ENCODE measurements at regions not wholly inside any gene's neighbourhood (a gene's known extent, or its start where the extent isn't known, plus 50 kb on each side); places are given as distances from the start of the nearest gene placed in this dataset.

DNA sequence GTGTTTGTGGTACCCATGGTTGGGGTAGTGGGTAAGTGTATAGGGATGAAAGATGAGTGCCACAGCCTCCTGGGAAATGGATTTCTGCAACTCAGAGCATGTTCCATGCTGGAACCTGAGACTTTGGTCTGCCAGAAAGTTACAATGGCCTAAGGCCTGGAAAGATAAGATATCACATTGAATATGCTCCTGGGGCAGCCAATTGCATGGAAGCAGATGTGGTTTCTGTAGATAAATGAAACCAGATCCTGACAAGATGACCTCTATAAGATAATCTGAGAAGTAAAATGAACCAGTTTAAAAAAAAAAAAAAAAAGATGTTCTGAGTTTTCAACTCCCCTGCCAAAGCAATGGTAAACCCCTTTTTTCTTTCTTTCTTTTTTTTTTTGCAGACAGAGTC, 91.4 kb upstream of the NCK2 start:
- H3K36me3 ChIP-seq (ENCODE audit: control insufficient read depth in 3 of 3, insufficient read depth in 3 of 3, low read length in 3 of 3), result no peaks in the 10 kb centered on the region
- no peak overlapping the region for H3K4me3 ChIP-seq (ENCODE audit: low read length in 3 of 3)
- peaks cover 0 to 2% (median 0%) of the 10 kb centered on the region in 3 donors for H3K9me3 ChIP-seq (ENCODE audit: control insufficient read depth in 3 of 3, low read length in 3 of 3)
- H3K4me1 ChIP-seq (ENCODE audit: control insufficient read depth in 3 of 3, insufficient read depth in 3 of 3, low read length in 3 of 3), result no peaks in the 10 kb centered on the region
- no peak overlapping the region for H3K9ac ChIP-seq (ENCODE audit: low read depth in 1 of 3, low read length in 3 of 3)
- H3K27ac ChIP-seq (ENCODE audit: low read depth, low read length), result no peak overlapping the region
- H3K27me3 ChIP-seq (ENCODE audit: control insufficient read depth in 3 of 3, insufficient read depth in 3 of 3, low read length in 3 of 3), result no peaks in the 10 kb centered on the region

DNA sequence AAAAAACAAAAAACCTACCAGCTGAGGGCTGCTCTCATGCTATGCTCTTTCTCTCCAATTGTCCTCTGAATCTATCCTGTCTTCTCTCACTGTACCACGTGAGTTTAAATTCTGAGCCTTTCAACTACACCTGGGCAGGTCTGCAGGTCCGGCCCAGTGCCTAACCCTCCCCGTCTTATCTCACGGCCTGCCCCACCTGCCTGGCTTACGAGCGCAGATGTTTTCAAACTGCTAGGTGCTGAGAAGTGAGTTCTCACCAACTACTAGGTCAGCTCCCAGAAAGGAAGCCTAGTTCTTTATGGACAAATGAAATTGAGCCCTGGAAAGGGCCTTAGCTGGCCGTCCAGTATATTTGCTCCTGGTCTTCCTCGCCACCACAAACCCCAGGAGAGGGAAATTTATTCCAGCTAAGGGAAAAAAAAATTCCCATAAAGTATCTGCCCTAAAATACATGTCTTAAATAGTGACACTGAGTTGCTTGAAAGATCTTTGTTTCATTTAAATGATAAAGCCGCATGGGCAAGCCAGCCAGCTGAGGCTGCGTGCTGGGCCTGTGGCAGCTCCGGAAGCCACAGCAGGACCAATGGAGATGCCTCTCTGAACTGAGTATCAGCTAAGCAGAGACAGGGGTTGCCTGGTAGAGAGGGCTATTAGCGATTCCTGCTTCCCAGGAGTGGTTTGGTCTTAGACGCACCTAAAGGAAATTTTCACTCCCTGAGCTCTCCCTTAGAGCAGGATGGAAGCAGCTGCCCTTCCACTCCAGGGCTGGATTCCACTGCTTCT, 92.5 kb upstream of the NCK2 start:
- H3K4me1 ChIP-seq (ENCODE audit: control insufficient read depth in 3 of 3, insufficient read depth in 3 of 3, low read length in 3 of 3), result no peaks in the 10 kb centered on the region
- no peaks in the 10 kb centered on the region for H3K27me3 ChIP-seq (ENCODE audit: control insufficient read depth in 3 of 3, insufficient read depth in 3 of 3, low read length in 3 of 3)
- H3K27ac ChIP-seq (ENCODE audit: low read depth, low read length), result no peak overlapping the region
- no peak overlapping the region for H3K4me3 ChIP-seq (ENCODE audit: low read length in 3 of 3)
- H3K36me3 ChIP-seq (ENCODE audit: control insufficient read depth in 3 of 3, insufficient read depth in 3 of 3, low read length in 3 of 3), result no peaks in the 10 kb centered on the region
- peaks cover 0 to 2% (median 0%) of the 10 kb centered on the region in 3 donors for H3K9me3 ChIP-seq (ENCODE audit: control insufficient read depth in 3 of 3, low read length in 3 of 3)
- no peak overlapping the region for H3K9ac ChIP-seq (ENCODE audit: low read depth in 1 of 3, low read length in 3 of 3)

GRCh38 chr2:105649534-105649933, 95.2 kb upstream of the NCK2 start:
- Histone ChIP-seq H3K27me3 (ENCODE audit: control insufficient read depth in 3 of 3, insufficient read depth in 3 of 3, low read length in 3 of 3) (peaks cover 0 to 3% (median 3%) of the 10 kb centered on the region in 3 donors), H3K36me3 (ENCODE audit: control insufficient read depth in 3 of 3, insufficient read depth in 3 of 3, low read length in 3 of 3) (no peaks in the 10 kb centered on the region)

DNA sequence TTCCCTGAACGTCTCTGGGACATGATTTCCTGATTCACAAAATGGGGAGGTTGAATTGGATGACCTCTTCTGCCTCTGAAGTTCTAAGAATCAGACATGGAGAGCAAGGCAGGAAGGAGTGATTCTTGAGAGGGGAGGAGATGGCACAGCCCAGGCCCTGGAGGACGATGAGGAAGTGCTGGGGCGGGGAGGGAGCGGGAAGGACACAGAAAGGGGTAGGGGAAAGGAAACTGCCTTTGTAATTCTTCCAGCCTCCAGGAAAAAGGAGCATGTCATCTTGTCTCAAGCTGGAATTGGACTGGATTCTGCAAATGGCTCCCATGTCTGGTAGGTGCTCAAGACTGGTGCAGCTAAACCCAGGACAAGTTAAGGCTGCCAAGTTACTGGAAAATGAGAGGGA, 97.0 kb upstream of the NCK2 start:
- H3K9ac ChIP-seq (ENCODE audit: low read depth in 1 of 3, low read length in 3 of 3), result no peak overlapping the region
- no peak overlapping the region for H3K4me3 ChIP-seq (ENCODE audit: low read length in 3 of 3)
- no peak overlapping the region for H3K27ac ChIP-seq (ENCODE audit: low read depth, low read length)
- H3K27me3 ChIP-seq (ENCODE audit: control insufficient read depth in 3 of 3, insufficient read depth in 3 of 3, low read length in 3 of 3), result peaks cover 0 to 11% (median 8%) of the 10 kb centered on the region in 3 donors
- H3K4me1 ChIP-seq (ENCODE audit: control insufficient read depth in 3 of 3, insufficient read depth in 3 of 3, low read length in 3 of 3), result peaks cover 0 to 6% (median 3%) of the 10 kb centered on the region in 3 donors
- H3K36me3 ChIP-seq (ENCODE audit: control insufficient read depth in 3 of 3, insufficient read depth in 3 of 3, low read length in 3 of 3), result no peaks in the 10 kb centered on the region
- H3K9me3 ChIP-seq (ENCODE audit: control insufficient read depth in 3 of 3, low read length in 3 of 3), result peaks cover 0 to 2% (median 0%) of the 10 kb centered on the region in 3 donors

More at GRCh38 chr2:105649534-105649933, 95.2 kb upstream of the NCK2 start:
- no peak overlapping the region for H3K9ac ChIP-seq (ENCODE audit: low read depth in 1 of 3, low read length in 3 of 3)
- no peak overlapping the region for H3K4me3 ChIP-seq (ENCODE audit: low read length in 3 of 3)
- H3K4me1 ChIP-seq (ENCODE audit: control insufficient read depth in 3 of 3, insufficient read depth in 3 of 3, low read length in 3 of 3), result peaks cover 0 to 2% (median 0%) of the 10 kb centered on the region in 3 donors
- peaks cover 0 to 2% (median 0%) of the 10 kb centered on the region in 3 donors for H3K9me3 ChIP-seq (ENCODE audit: control insufficient read depth in 3 of 3, low read length in 3 of 3)
- no peak overlapping the region for H3K27ac ChIP-seq (ENCODE audit: low read depth, low read length)

DNA sequence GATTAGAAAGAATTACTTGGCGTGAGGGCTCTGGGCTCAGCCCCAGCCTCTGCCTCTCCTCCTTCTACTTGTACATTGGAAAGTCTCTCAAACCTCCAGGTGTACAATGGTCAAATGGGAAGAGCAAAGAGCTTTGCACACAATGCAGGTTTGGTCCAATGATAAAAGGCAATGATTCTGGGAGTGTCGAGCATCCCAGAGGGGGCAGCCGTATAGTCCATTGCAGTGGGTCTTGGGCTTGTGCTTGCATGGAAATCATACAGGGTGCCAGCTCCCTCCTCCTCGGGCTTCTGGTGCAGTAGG, 98.0 kb upstream of the NCK2 start:
- Histone ChIP-seq H3K36me3 (ENCODE audit: control insufficient read depth in 3 of 3, insufficient read depth in 3 of 3, low read length in 3 of 3) (no peaks in the 10 kb centered on the region), H3K9ac (ENCODE audit: low read depth in 1 of 3, low read length in 3 of 3) (no peak overlapping the region), H3K27ac (ENCODE audit: low read depth, low read length) (no peak overlapping the region), H3K4me1 (ENCODE audit: control insufficient read depth in 3 of 3, insufficient read depth in 3 of 3, low read length in 3 of 3) (peaks cover 0 to 6% (median 3%) of the 10 kb centered on the region in 3 donors), H3K27me3 (ENCODE audit: control insufficient read depth in 3 of 3, insufficient read depth in 3 of 3, low read length in 3 of 3) (peaks cover 0 to 18% (median 8%) of the 10 kb centered on the region in 3 donors), H3K9me3 (ENCODE audit: control insufficient read depth in 3 of 3, low read length in 3 of 3) (peaks cover 0 to 2% (median 0%) of the 10 kb centered on the region in 3 donors), H3K4me3 (ENCODE audit: low read length in 3 of 3) (no peak overlapping the region)

DNA sequence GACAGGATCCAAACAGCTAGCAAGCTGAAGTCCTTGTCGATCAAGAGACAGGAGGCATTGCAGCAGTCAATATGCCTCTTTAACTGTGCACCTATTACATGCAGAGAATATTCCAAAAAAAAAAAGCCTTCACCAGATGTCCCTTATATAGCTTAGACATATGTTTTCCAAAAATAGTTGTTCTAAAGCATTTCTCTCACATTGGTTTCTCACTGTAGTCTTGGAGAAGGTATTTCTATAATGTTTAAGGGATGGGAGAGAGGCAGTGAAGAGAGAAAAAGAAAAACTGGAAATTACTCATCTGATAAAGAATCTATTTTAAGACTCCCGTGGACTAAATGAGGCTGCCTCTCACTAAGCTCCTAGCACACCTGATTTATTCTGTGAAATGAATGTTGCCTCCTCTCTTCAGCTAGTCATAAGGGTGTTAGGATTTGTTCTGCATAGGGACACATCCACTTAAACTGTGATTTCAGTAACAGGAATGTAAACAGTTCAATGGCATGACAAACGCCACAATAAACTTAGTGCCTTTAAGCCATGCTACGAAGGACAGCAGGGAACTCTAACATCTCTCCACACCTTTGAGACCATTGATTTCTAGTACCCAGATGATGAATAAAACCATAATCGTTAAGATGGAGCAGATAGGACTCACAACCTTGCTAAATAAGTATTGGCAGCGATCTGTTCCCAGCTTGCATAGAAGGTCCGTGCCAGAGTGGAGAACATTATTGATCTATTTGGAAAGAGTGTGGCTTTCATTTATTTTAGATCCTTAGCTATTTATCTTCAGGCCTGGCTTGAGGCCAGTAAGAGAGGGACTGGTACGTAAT, 98.6 kb upstream of the NCK2 start:
- Histone ChIP-seq H3K9ac (ENCODE audit: low read depth in 1 of 3, low read length in 3 of 3) (no peak overlapping the region), H3K27me3 (ENCODE audit: control insufficient read depth in 3 of 3, insufficient read depth in 3 of 3, low read length in 3 of 3) (peaks cover 0 to 21% (median 8%) of the 10 kb centered on the region in 3 donors), H3K4me1 (ENCODE audit: control insufficient read depth in 3 of 3, insufficient read depth in 3 of 3, low read length in 3 of 3) (peaks cover 0 to 6% (median 3%) of the 10 kb centered on the region in 3 donors), H3K27ac (ENCODE audit: low read depth, low read length) (no peak overlapping the region), H3K36me3 (ENCODE audit: control insufficient read depth in 3 of 3, insufficient read depth in 3 of 3, low read length in 3 of 3) (no peaks in the 10 kb centered on the region), H3K4me3 (ENCODE audit: low read length in 3 of 3) (no peak overlapping the region), H3K9me3 (ENCODE audit: control insufficient read depth in 3 of 3, low read length in 3 of 3) (peaks cover 0 to 2% (median 0%) of the 10 kb centered on the region in 3 donors)

GRCh38 chr2:105645031-105645937, 99.4 kb upstream of the NCK2 start:
- Histone ChIP-seq H3K4me3 (ENCODE audit: low read length in 3 of 3) (no peak overlapping the region), H3K27ac (ENCODE audit: low read depth, low read length) (no peak overlapping the region), H3K27me3 (ENCODE audit: control insufficient read depth in 3 of 3, insufficient read depth in 3 of 3, low read length in 3 of 3) (peaks cover 0 to 21% (median 8%) of the 10 kb centered on the region in 3 donors), H3K9me3 (ENCODE audit: control insufficient read depth in 3 of 3, low read length in 3 of 3) (peaks cover 0 to 2% (median 0%) of the 10 kb centered on the region in 3 donors), H3K4me1 (ENCODE audit: control insufficient read depth in 3 of 3, insufficient read depth in 3 of 3, low read length in 3 of 3) (peaks cover 0 to 6% (median 3%) of the 10 kb centered on the region in 3 donors), H3K36me3 (ENCODE audit: control insufficient read depth in 3 of 3, insufficient read depth in 3 of 3, low read length in 3 of 3) (no peaks in the 10 kb centered on the region), H3K9ac (ENCODE audit: low read depth in 1 of 3, low read length in 3 of 3) (no peak overlapping the region)

DNA sequence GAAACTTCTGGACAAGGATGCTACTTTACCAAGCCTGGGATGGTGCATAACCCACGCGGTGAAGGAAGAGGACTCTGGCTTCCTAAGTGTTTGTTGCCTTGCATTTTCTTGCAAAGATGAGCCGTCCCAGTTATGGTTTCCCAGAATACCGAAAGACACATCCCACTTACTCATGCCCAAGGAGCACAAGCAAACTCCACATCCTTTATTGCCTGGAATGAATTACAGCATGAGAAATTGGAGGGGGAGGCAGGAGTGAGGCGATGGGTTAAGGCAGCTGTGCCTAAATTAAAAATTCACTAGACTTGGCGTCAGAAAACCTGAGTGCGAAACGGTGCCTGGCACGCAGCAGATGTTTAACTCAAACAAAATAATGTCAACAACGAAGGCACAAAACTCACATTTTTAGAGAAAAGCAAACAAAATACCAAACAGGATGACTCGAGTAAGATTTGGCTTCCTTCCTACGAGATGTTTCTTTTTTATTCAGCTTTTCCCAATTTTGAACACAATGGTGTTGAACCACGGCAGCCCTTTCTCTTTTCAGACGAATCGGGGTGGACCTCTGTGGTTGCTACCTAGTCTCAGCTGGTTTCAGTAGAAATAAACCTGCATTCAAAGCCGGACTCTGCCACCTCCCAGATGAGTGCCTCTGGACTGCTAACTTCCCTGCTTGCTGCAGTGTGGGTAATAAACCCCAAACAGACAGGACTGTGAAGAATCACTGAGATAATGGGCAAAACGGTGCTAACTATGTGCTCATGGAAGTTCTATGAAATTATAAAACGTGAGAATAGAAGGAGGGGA, 100.3 kb upstream of the NCK2 start:
- H3K4me3 ChIP-seq (ENCODE audit: low read length in 3 of 3), result peak overlapping the region in 2 of 3 donors; percentile 7 to 37

More for the DNA sequence above, 100.3 kb upstream of the NCK2 start:
- Histone ChIP-seq H3K4me1 (ENCODE audit: control insufficient read depth in 3 of 3, insufficient read depth in 3 of 3, low read length in 3 of 3) (peaks cover 0 to 6% (median 3%) of the 10 kb centered on the region in 3 donors), H3K9ac (ENCODE audit: low read depth in 1 of 3, low read length in 3 of 3) (no peak overlapping the region), H3K27ac (ENCODE audit: low read depth, low read length) (no peak overlapping the region), H3K9me3 (ENCODE audit: control insufficient read depth in 3 of 3, low read length in 3 of 3) (no peaks in the 10 kb centered on the region), H3K36me3 (ENCODE audit: control insufficient read depth in 3 of 3, insufficient read depth in 3 of 3, low read length in 3 of 3) (no peaks in the 10 kb centered on the region), H3K27me3 (ENCODE audit: control insufficient read depth in 3 of 3, insufficient read depth in 3 of 3, low read length in 3 of 3) (peaks cover 0 to 21% (median 8%) of the 10 kb centered on the region in 3 donors)
